Activated CD8-positive, alpha-beta T cell treated with anti-CD3 and anti-CD28 coated beads for 36 hours (primary cell): ENCODE measurements at regions not wholly inside any gene's neighbourhood (a gene's known extent, or its start where the extent isn't known, plus 50 kb on each side); places are given as distances from the start of the nearest gene placed in this dataset.

ENCODE experiments used
- ATAC-seq: fragments of 200-7000 bp; cut with Tn5 transposase; one replicate; pipeline ENCODE4 v1.10.0; 2021; ENCODE audit warnings: mild to moderate bottlenecking, moderate library complexity
- CTCF ChIA-PET: fragments of 350-600 bp; sonication (Branson Sonifier 250); formaldehyde crosslinking; loops from one replicate; lab custom pipeline; 2021; ENCODE audit warnings: antibody characterized with exemption; lab: Charles Lee
- POLR2A ChIA-PET: fragments of 350-600 bp; sonication (Branson Sonifier 250); formaldehyde crosslinking; loops from one replicate; lab custom pipeline; 2021; ENCODE audit warnings: antibody characterized with exemption; lab: Charles Lee
- DNase-seq: peaks from one replicate; pipeline ENCODE4 v3.0.0-alpha.2; 2020
- H3K27ac Mint-ChIP-seq: one replicate; pipeline ENCODE4 v1.8.0; 2021; ENCODE audit warnings: mild to moderate bottlenecking, mixed read lengths
- H3K27me3 Mint-ChIP-seq: one replicate; pipeline ENCODE4 v1.8.0; 2021; ENCODE audit warnings: mixed read lengths
- H3K36me3 Mint-ChIP-seq: one replicate; pipeline ENCODE4 v1.8.0; 2021; ENCODE audit warnings: low read depth, mixed read lengths
- H3K4me1 Mint-ChIP-seq: one replicate; pipeline ENCODE4 v1.8.0; 2021; ENCODE audit warnings: low read depth, mixed read lengths
- H3K4me3 Mint-ChIP-seq: one replicate; pipeline ENCODE4 v1.8.0; 2021; ENCODE audit warnings: mild to moderate bottlenecking, moderate library complexity, mixed read lengths
- H3K9me3 Mint-ChIP-seq: one replicate; pipeline ENCODE4 v1.8.0; 2021; ENCODE audit warnings: mixed read lengths
- intact Hi-C: fragments of 100-400 bp; cut with micrococcal nuclease; formaldehyde crosslinking; loops from one replicate; pipeline ENCODE4 v1.10.0; 2022
- TF ChIP-seq, protein P1 (sequence below): fragments of 200-600 bp; IDR thresholded peaks from one replicate; pipeline ENCODE4 v1.8.0; 2022; ENCODE audit warnings: antibody characterized with exemption, mild to moderate bottlenecking

DNA sequence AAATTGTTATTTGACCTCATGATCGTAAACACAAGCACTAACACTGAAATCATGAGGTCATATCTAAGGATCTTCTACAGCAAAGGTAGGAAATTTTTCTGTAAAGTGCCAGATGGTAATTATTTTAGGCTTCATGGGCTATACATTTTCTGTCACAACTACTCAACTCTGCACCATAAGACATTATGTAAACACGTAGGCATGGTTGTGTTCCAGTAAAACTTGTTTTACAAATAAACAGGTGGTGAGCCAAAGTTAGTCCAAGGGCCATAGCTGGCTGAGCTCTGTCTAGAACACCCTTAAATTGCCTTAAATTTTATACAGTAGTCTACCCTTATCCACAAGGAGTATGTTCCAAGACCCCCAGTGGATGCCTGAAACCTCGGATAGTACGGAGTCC is 147.3 kb upstream of the CYP1B1 start:
- DNase-seq (no peak), ATAC-seq (no peak)
- Mint-ChIP-seq H3K27ac (no peak overlapping the region), H3K36me3 (no peaks in the 10 kb centered on the region), H3K27me3 (peaks cover 32% of the 10 kb centered on the region), H3K9me3 (no peaks in the 10 kb centered on the region), H3K4me1 (no peaks in the 10 kb centered on the region), H3K4me3 (no peak overlapping the region)
- intact Hi-C loops = no loop called here
- TF ChIP-seq, protein P1, sequence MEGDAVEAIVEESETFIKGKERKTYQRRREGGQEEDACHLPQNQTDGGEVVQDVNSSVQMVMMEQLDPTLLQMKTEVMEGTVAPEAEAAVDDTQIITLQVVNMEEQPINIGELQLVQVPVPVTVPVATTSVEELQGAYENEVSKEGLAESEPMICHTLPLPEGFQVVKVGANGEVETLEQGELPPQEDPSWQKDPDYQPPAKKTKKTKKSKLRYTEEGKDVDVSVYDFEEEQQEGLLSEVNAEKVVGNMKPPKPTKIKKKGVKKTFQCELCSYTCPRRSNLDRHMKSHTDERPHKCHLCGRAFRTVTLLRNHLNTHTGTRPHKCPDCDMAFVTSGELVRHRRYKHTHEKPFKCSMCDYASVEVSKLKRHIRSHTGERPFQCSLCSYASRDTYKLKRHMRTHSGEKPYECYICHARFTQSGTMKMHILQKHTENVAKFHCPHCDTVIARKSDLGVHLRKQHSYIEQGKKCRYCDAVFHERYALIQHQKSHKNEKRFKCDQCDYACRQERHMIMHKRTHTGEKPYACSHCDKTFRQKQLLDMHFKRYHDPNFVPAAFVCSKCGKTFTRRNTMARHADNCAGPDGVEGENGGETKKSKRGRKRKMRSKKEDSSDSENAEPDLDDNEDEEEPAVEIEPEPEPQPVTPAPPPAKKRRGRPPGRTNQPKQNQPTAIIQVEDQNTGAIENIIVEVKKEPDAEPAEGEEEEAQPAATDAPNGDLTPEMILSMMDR = no peak
- CTCF ChIA-PET = no interaction called here
- POLR2A ChIA-PET = no interaction called here

- Mint-ChIP-seq H3K4me3 (no peak overlapping the region), H3K27ac (no peak overlapping the region), H3K4me1 (no peaks in the 10 kb centered on the region), H3K36me3 (no peaks in the 10 kb centered on the region), H3K27me3 (peaks cover 23% of the 10 kb centered on the region), H3K9me3 (no peaks in the 10 kb centered on the region)
- intact Hi-C loops = no loop called here
- TF ChIP-seq, protein P1 = no peak
- DNase-seq (no peak), ATAC-seq (no peak)
- POLR2A ChIA-PET = no interaction called here
- CTCF ChIA-PET = interaction anchor here (1.3 to 1.7 kb wide), 2 partner anchors 238 to 288 kb away, joined by 3 to 6 read pairs; no protein-coding TSS in a partner anchor
Observed at GRCh38 chr2:38220164-38220563, 144.2 kb upstream of the CYP1B1 start.

GRCh38 chr2:38218995-38219394 is 143.0 kb upstream of the CYP1B1 start:
- CTCF ChIA-PET = no interaction called here
- Mint-ChIP-seq H3K36me3 (no peaks in the 10 kb centered on the region), H3K27ac (no peak overlapping the region), H3K9me3 (no peaks in the 10 kb centered on the region), H3K4me1 (peaks cover 4% of the 10 kb centered on the region), H3K27me3 (peaks cover 15% of the 10 kb centered on the region), H3K4me3 (no peak overlapping the region)
- TF ChIP-seq, protein P1 = no peak
- DNase-seq = no peak
- POLR2A ChIA-PET = no interaction called here
- no peak for ATAC-seq
- intact Hi-C loops = no loop called here

- no peak overlapping the region for H3K27ac Mint-ChIP-seq
- DNase-seq (no peak), ATAC-seq (no peak)
- no peaks in the 10 kb centered on the region for H3K36me3 Mint-ChIP-seq
- peaks cover 8% of the 10 kb centered on the region for H3K4me1 Mint-ChIP-seq
- intact Hi-C loops = no loop called here
- ChIA-PET POLR2A (no interaction called here), CTCF (no interaction called here)
- no peak overlapping the region for H3K4me3 Mint-ChIP-seq
- H3K9me3 Mint-ChIP-seq = no peaks in the 10 kb centered on the region
- H3K27me3 Mint-ChIP-seq = peaks cover 11% of the 10 kb centered on the region
- TF ChIP-seq, protein P1 = no peak
Observed at GRCh38 chr2:38218591-38218991, 142.6 kb upstream of the CYP1B1 start.

DNA sequence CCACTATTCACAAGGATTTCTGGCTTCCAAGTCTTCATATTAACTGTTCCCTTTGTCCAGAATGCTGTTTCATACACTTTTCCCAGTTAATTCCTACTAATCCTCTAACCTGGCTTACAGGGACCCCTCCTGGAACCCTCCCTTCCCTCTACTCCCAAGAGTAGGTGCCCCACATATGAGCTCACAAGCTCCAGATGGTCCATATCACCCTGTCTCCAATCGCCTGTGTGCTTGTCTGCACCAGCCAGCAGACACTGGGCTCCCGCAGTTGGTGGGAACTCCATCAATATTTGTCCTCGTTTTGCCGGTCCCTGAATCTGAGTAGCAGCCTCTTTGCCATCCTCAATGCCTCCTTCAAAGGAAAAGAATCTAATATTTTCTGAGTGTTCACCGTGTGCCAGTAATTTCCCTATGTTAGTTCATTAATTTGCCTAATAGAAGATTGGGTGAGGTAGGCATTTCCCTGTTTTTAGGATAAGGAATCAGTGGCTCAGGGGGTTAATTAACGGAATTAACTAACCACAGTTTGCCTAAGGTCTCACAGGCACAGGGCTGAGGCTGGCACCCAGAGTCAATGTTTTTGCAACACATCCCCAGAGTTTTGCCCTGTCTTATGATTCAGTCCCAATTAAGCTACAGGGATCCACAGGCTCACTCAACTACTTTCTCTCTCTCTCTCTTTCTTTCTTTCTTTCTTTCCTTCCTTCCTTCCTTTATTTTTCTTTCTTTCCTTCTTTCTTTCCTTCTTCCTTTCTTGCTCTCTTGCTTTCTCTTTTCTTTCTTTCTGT is 141.6 kb upstream of the CYP1B1 start:
- Mint-ChIP-seq H3K27me3 (peaks cover 7% of the 10 kb centered on the region), H3K27ac (no peak overlapping the region), H3K4me3 (no peak overlapping the region), H3K36me3 (no peaks in the 10 kb centered on the region), H3K4me1 (peaks cover 9% of the 10 kb centered on the region), H3K9me3 (no peaks in the 10 kb centered on the region)
- ChIA-PET CTCF (no interaction called here), POLR2A (interaction anchor here (0.6 kb wide), 1 partner anchor 45 kb away, joined by 3 read pairs; no protein-coding TSS in a partner anchor)
- intact Hi-C loops = no loop called here
- TF ChIP-seq, protein P1 = no peak
- ATAC-seq = no peak
- no peak for DNase-seq
